WTC11 (cell line): ENCODE measurements at regions not wholly inside any gene's neighbourhood (a gene's known extent, or its start where the extent isn't known, plus 50 kb on each side); places are given as distances from the start of the nearest gene placed in this dataset.

Source experiments
- ATAC-seq: fragments of 200-7000 bp; cut with Tn5 transposase; 2 replicates; pipeline ENCODE4 v1.10.0; 2021; ENCODE audit warnings: mild to moderate bottlenecking, moderate library complexity
- CTCF ChIA-PET: fragments of 300-600 bp; sonication (Branson Sonifier 250); formaldehyde crosslinking; loops from one replicate; lab custom pipeline; 2021; ENCODE audit warnings: antibody characterized with exemption; lab: Charles Lee
- POLR2A ChIA-PET: fragments of 350-600 bp; sonication (Branson Sonifier 250); formaldehyde crosslinking; loops from one replicate; lab custom pipeline; 2021; ENCODE audit warnings: antibody characterized with exemption; lab: Charles Lee
- DNase-seq: peaks from one replicate; pipeline ENCODE4 v3.0.0; 2021; ENCODE audit warnings: low spot score
- H3K27ac Mint-ChIP-seq: 2 replicates; pipeline ENCODE4 v1.8.0; 2021; ENCODE audit warnings: mixed read lengths
- H3K27me3 Mint-ChIP-seq: 2 replicates; pipeline ENCODE4 v1.8.0; 2021; ENCODE audit warnings: low read depth, mild to moderate bottlenecking, moderate library complexity, mixed read lengths
- H3K36me3 Mint-ChIP-seq: 2 replicates; pipeline ENCODE4 v1.8.0; 2021; ENCODE audit warnings: mixed read lengths
- H3K4me1 Mint-ChIP-seq: 2 replicates; pipeline ENCODE4 v1.8.0; 2022; ENCODE audit warnings: mixed read lengths
- H3K4me3 Mint-ChIP-seq: 2 replicates; pipeline ENCODE4 v1.8.0; 2021; ENCODE audit warnings: mild to moderate bottlenecking, moderate library complexity, mixed read lengths
- H3K9me3 Mint-ChIP-seq: 2 replicates; pipeline ENCODE4 v1.8.0; 2021; ENCODE audit warnings: mixed read lengths
- CBFB ChIP-seq: sonication (generic); formaldehyde crosslinking; IDR thresholded peaks from 2 replicates; pipeline ENCODE4 v1.8.1; 2022; ENCODE audit warnings: mild to moderate bottlenecking, low read depth, missing genetic modification reagents
- IRF2 ChIP-seq: sonication (generic); formaldehyde crosslinking; IDR thresholded peaks from 2 replicates; pipeline ENCODE4 v1.8.0; 2022; ENCODE audit warnings: low read depth, missing genetic modification reagents, borderline replicate concordance
- NFYB ChIP-seq: sonication (generic); formaldehyde crosslinking; conservative IDR thresholded peaks from 2 replicates; pipeline ENCODE4 v1.8.0; 2022; ENCODE audit warnings: low read depth, missing genetic modification reagents
- NR1H2 ChIP-seq: sonication (generic); formaldehyde crosslinking; IDR thresholded peaks from 2 replicates; pipeline ENCODE4 v1.9.0; 2021; ENCODE audit warnings: mild to moderate bottlenecking, moderate library complexity, missing genetic modification reagents
- SOX15 ChIP-seq: fragments of 250-450 bp; sonication (Bioruptor Pico); IDR thresholded peaks from 2 replicates; pipeline ENCODE4 v1.9.0; 2021; ENCODE audit warnings: mild to moderate bottlenecking
- TEAD4 ChIP-seq: sonication (generic); formaldehyde crosslinking; IDR thresholded peaks from 2 replicates; pipeline ENCODE4 v1.8.0; 2022; ENCODE audit warnings: mild to moderate bottlenecking, missing genetic modification reagents
- ZNF121 ChIP-seq: sonication (generic); formaldehyde crosslinking; IDR thresholded peaks from 2 replicates; pipeline ENCODE4 v1.8.0; 2023; ENCODE audit warnings: missing genetic modification reagents
- ZNF281 ChIP-seq: sonication (generic); formaldehyde crosslinking; IDR thresholded peaks from 2 replicates; pipeline ENCODE4 v1.8.0; 2023; ENCODE audit warnings: mild to moderate bottlenecking, missing genetic modification reagents
- ZNF396 ChIP-seq: fragments of 250-450 bp; sonication (Bioruptor Pico); IDR thresholded peaks from 2 replicates; pipeline ENCODE4 v1.8.0; 2021; ENCODE audit warnings: mild to moderate bottlenecking, moderate library complexity, borderline replicate concordance
- ZNF425 ChIP-seq: fragments of 250-450 bp; sonication (Bioruptor Pico); conservative IDR thresholded peaks from 2 replicates; pipeline ENCODE4 v1.9.0; 2021; ENCODE audit warnings: mild to moderate bottlenecking
- TF ChIP-seq, protein P1 (sequence below): fragments of 250-450 bp; sonication (Bioruptor Pico); IDR thresholded peaks from 2 replicates; pipeline ENCODE4 v1.9.0; 2021; ENCODE audit warnings: mild to moderate bottlenecking, borderline replicate concordance
- TF ChIP-seq, protein P2 (sequence below): sonication (generic); formaldehyde crosslinking; IDR thresholded peaks from 2 replicates; pipeline ENCODE4 v1.8.0; 2023; ENCODE audit warnings: missing genetic modification reagents
- TF ChIP-seq, protein P3 (sequence below): sonication (generic); formaldehyde crosslinking; IDR thresholded peaks from 2 replicates; pipeline ENCODE4 v1.8.1; 2023; ENCODE audit warnings: mild to moderate bottlenecking, missing genetic modification reagents, borderline replicate concordance
- TF ChIP-seq, protein P4 (sequence below): sonication (generic); formaldehyde crosslinking; IDR thresholded peaks from 2 replicates; pipeline ENCODE4 v1.8.1; 2022; ENCODE audit warnings: low read depth, mild to moderate bottlenecking, moderate library complexity, missing genetic modification reagents, borderline replicate concordance
- TF ChIP-seq, protein P5 (sequence below): fragments of 250-450 bp; sonication (Bioruptor Pico); IDR thresholded peaks from 2 replicates; pipeline ENCODE4 v1.9.0; 2021; ENCODE audit warnings: mild to moderate bottlenecking
- TF ChIP-seq, protein P6 (sequence below): sonication (generic); formaldehyde crosslinking; IDR thresholded peaks from 2 replicates; pipeline ENCODE4 v1.8.1; 2023; ENCODE audit warnings: mild to moderate bottlenecking, missing genetic modification reagents
- TF ChIP-seq, protein P7 (sequence below): sonication (generic); formaldehyde crosslinking; IDR thresholded peaks from 2 replicates; pipeline ENCODE4 v1.8.0; 2022; ENCODE audit warnings: mild to moderate bottlenecking, missing genetic modification reagents
- TF ChIP-seq, protein P8 (sequence below): sonication (generic); formaldehyde crosslinking; IDR thresholded peaks from 2 replicates; pipeline ENCODE4 v1.8.1; 2022; ENCODE audit warnings: mild to moderate bottlenecking, moderate library complexity, missing genetic modification reagents

- Mint-ChIP-seq H3K27me3 (peaks cover 4% of the 10 kb centered on the region; the same call in 1 of the 2 replicates), H3K4me3 (no peak overlapping the region), H3K27ac (no peak overlapping the region), H3K9me3 (peaks cover 85% of the 10 kb centered on the region), H3K4me1 (no peaks in the 10 kb centered on the region), H3K36me3 (peaks cover 57% of the 10 kb centered on the region)
- DNase-seq = no peak
- ChIA-PET CTCF (no interaction called here), POLR2A (no interaction called here)
- ATAC-seq = no peak
- TF ChIP-seq, protein P1, sequence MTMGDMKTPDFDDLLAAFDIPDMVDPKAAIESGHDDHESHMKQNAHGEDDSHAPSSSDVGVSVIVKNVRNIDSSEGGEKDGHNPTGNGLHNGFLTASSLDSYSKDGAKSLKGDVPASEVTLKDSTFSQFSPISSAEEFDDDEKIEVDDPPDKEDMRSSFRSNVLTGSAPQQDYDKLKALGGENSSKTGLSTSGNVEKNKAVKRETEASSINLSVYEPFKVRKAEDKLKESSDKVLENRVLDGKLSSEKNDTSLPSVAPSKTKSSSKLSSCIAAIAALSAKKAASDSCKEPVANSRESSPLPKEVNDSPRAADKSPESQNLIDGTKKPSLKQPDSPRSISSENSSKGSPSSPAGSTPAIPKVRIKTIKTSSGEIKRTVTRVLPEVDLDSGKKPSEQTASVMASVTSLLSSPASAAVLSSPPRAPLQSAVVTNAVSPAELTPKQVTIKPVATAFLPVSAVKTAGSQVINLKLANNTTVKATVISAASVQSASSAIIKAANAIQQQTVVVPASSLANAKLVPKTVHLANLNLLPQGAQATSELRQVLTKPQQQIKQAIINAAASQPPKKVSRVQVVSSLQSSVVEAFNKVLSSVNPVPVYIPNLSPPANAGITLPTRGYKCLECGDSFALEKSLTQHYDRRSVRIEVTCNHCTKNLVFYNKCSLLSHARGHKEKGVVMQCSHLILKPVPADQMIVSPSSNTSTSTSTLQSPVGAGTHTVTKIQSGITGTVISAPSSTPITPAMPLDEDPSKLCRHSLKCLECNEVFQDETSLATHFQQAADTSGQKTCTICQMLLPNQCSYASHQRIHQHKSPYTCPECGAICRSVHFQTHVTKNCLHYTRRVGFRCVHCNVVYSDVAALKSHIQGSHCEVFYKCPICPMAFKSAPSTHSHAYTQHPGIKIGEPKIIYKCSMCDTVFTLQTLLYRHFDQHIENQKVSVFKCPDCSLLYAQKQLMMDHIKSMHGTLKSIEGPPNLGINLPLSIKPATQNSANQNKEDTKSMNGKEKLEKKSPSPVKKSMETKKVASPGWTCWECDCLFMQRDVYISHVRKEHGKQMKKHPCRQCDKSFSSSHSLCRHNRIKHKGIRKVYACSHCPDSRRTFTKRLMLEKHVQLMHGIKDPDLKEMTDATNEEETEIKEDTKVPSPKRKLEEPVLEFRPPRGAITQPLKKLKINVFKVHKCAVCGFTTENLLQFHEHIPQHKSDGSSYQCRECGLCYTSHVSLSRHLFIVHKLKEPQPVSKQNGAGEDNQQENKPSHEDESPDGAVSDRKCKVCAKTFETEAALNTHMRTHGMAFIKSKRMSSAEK = no peak
- TF ChIP-seq, protein P2, sequence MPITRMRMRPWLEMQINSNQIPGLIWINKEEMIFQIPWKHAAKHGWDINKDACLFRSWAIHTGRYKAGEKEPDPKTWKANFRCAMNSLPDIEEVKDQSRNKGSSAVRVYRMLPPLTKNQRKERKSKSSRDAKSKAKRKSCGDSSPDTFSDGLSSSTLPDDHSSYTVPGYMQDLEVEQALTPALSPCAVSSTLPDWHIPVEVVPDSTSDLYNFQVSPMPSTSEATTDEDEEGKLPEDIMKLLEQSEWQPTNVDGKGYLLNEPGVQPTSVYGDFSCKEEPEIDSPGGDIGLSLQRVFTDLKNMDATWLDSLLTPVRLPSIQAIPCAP (CRISPR knock-in tag) = no peak
- TF ChIP-seq ZNF425 (CRISPR knock-in tag) (no peak), NR1H2 (no peak), ZNF121 (CRISPR knock-in tag) (no peak), IRF2 (CRISPR knock-in tag) (no peak), SOX15 (CRISPR knock-in tag) (no peak), ZNF281 (CRISPR knock-in tag) (no peak), TEAD4 (CRISPR knock-in tag) (no peak), CBFB (no peak), NFYB (CRISPR knock-in tag) (no peak), ZNF396 (no peak)
- TF ChIP-seq, protein P3, sequence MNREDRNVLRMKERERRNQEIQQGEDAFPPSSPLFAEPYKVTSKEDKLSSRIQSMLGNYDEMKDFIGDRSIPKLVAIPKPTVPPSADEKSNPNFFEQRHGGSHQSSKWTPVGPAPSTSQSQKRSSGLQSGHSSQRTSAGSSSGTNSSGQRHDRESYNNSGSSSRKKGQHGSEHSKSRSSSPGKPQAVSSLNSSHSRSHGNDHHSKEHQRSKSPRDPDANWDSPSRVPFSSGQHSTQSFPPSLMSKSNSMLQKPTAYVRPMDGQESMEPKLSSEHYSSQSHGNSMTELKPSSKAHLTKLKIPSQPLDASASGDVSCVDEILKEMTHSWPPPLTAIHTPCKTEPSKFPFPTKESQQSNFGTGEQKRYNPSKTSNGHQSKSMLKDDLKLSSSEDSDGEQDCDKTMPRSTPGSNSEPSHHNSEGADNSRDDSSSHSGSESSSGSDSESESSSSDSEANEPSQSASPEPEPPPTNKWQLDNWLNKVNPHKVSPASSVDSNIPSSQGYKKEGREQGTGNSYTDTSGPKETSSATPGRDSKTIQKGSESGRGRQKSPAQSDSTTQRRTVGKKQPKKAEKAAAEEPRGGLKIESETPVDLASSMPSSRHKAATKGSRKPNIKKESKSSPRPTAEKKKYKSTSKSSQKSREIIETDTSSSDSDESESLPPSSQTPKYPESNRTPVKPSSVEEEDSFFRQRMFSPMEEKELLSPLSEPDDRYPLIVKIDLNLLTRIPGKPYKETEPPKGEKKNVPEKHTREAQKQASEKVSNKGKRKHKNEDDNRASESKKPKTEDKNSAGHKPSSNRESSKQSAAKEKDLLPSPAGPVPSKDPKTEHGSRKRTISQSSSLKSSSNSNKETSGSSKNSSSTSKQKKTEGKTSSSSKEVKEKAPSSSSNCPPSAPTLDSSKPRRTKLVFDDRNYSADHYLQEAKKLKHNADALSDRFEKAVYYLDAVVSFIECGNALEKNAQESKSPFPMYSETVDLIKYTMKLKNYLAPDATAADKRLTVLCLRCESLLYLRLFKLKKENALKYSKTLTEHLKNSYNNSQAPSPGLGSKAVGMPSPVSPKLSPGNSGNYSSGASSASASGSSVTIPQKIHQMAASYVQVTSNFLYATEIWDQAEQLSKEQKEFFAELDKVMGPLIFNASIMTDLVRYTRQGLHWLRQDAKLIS (CRISPR knock-in tag) = no peak
- TF ChIP-seq, protein P4, sequence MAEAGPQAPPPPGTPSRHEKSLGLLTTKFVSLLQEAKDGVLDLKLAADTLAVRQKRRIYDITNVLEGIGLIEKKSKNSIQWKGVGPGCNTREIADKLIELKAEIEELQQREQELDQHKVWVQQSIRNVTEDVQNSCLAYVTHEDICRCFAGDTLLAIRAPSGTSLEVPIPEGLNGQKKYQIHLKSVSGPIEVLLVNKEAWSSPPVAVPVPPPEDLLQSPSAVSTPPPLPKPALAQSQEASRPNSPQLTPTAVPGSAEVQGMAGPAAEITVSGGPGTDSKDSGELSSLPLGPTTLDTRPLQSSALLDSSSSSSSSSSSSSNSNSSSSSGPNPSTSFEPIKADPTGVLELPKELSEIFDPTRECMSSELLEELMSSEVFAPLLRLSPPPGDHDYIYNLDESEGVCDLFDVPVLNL (CRISPR knock-in tag) = no peak
- TF ChIP-seq, protein P5, sequence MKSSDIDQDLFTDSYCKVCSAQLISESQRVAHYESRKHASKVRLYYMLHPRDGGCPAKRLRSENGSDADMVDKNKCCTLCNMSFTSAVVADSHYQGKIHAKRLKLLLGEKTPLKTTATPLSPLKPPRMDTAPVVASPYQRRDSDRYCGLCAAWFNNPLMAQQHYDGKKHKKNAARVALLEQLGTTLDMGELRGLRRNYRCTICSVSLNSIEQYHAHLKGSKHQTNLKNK (CRISPR knock-in tag) = no peak
- TF ChIP-seq, protein P6, sequence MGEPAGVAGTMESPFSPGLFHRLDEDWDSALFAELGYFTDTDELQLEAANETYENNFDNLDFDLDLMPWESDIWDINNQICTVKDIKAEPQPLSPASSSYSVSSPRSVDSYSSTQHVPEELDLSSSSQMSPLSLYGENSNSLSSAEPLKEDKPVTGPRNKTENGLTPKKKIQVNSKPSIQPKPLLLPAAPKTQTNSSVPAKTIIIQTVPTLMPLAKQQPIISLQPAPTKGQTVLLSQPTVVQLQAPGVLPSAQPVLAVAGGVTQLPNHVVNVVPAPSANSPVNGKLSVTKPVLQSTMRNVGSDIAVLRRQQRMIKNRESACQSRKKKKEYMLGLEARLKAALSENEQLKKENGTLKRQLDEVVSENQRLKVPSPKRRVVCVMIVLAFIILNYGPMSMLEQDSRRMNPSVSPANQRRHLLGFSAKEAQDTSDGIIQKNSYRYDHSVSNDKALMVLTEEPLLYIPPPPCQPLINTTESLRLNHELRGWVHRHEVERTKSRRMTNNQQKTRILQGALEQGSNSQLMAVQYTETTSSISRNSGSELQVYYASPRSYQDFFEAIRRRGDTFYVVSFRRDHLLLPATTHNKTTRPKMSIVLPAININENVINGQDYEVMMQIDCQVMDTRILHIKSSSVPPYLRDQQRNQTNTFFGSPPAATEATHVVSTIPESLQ (CRISPR knock-in tag) = no peak
- TF ChIP-seq, protein P7, sequence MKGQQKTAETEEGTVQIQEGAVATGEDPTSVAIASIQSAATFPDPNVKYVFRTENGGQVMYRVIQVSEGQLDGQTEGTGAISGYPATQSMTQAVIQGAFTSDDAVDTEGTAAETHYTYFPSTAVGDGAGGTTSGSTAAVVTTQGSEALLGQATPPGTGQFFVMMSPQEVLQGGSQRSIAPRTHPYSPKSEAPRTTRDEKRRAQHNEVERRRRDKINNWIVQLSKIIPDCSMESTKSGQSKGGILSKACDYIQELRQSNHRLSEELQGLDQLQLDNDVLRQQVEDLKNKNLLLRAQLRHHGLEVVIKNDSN (CRISPR knock-in tag) = no peak
- TF ChIP-seq, protein P8, sequence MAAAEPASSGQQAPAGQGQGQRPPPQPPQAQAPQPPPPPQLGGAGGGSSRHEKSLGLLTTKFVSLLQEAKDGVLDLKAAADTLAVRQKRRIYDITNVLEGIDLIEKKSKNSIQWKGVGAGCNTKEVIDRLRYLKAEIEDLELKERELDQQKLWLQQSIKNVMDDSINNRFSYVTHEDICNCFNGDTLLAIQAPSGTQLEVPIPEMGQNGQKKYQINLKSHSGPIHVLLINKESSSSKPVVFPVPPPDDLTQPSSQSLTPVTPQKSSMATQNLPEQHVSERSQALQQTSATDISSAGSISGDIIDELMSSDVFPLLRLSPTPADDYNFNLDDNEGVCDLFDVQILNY (CRISPR knock-in tag) = no peak
Observed at GRCh38 chr16:8080817-8081216, 509.5 kb downstream of the TMEM114 start.
